Peyer's patch (tissue), 4 donors: ENCODE measurements at regions not wholly inside any gene's neighbourhood (a gene's known extent, or its start where the extent isn't known, plus 50 kb on each side); places are given as distances from the start of the nearest gene placed in this dataset.

Experiments used
- CTCF ChIP-seq, 6 experiments: fragments of 450-650 bp in 4 of 6; fragments of 200-600 bp in 2 of 6; sonication (generic) in 1 of 6; IDR thresholded peaks; one replicate each; pipeline ENCODE4 v1.5.1; 2017 to 2019; ENCODE audit warnings: antibody characterized with exemption in 6 of 6, mild to moderate bottlenecking in 3 of 6, moderate library complexity in 1 of 6
- POLR2A ChIP-seq, 2 donors: fragments of 450-650 bp; IDR thresholded peaks; one replicate each; pipeline ENCODE4 v1.5.1; 2017; ENCODE audit warnings: antibody characterized with exemption in 2 of 2, mild to moderate bottlenecking in 2 of 2, moderate library complexity in 2 of 2

- TF ChIP-seq CTCF (IDR thresholded peaks at IDR 0.05) (no peak), POLR2A (IDR thresholded peaks at IDR 0.05) (no peak)
These were observed 714.6 kb downstream of the SEMA5A start for GRCh38 chr5:8831251-8831650.
